HEK293 (cell line): ENCODE measurements at regions not wholly inside any gene's neighbourhood (a gene's known extent, or its start where the extent isn't known, plus 50 kb on each side); places are given as distances from the start of the nearest gene placed in this dataset.

Experiments used
- CTCF ChIA-PET: fragments of 350-600 bp; formaldehyde crosslinking; extraction: SDS; loops from one replicate; lab custom pipeline; 2021; ENCODE audit warnings: antibody characterized with exemption; lab: Yijun Ruan, JAX
- POLR2A ChIA-PET: fragments of 300-600 bp; formaldehyde crosslinking; extraction: SDS; loops from one replicate; lab custom pipeline; 2020; ENCODE audit warnings: antibody characterized with exemption, inconsistent platforms; lab: Yijun Ruan, JAX
- H3K27ac ChIP-seq: fragments of 200-500 bp; sonication (Bioruptor generic); 2 replicates; pipeline ENCODE4 v1.5.1; 2014; ENCODE audit warnings: low read depth, low read length, control low read depth, inconsistent platforms; ENCODE audit errors: extremely low read depth
- H3K36me3 ChIP-seq, 2 experiments: fragments of 200-500 bp in 1 of 2; sonication (Bioruptor generic) in 1 of 2; 1 replicate in 1 of 2; 2 replicates in 1 of 2; pipeline ENCODE4 v1.5.1; 2014 to 2017; ENCODE audit warnings: inconsistent platforms in 2 of 2, low read length in 2 of 2; ENCODE audit not compliant: control insufficient read depth in 2 of 2, insufficient read depth in 1 of 2
- H3K4me1 ChIP-seq: fragments of 200-500 bp; sonication (Bioruptor generic); 2 replicates; pipeline ENCODE4 v1.5.1; 2014; ENCODE audit warnings: mild to moderate bottlenecking, low read length, inconsistent platforms; ENCODE audit not compliant: control insufficient read depth, insufficient read depth
- H3K4me3 ChIP-seq: 2 replicates; pipeline ENCODE4 v1.5.1; 2011; ENCODE audit warnings: low read depth, mild to moderate bottlenecking, control low read depth, low read length, moderate library complexity
- H3K9me3 ChIP-seq: fragments of 200-500 bp; sonication (Bioruptor generic); 2 replicates; pipeline ENCODE4 v1.5.1; 2014; ENCODE audit warnings: low read depth, low read length, inconsistent platforms; ENCODE audit not compliant: control insufficient read depth, insufficient read depth
- GFI1B ChIP-seq: fragments of 450-650 bp; formaldehyde crosslinking; IDR thresholded peaks from 2 replicates; pipeline ENCODE4 v1.5.1; 2016; ENCODE audit warnings: missing biosample characterization, missing genetic modification characterization
- HOXA7 ChIP-seq: sonication (generic); formaldehyde crosslinking; IDR thresholded peaks from 2 replicates; pipeline ENCODE4 v1.8.1; 2022; ENCODE audit warnings: missing genetic modification reagents, borderline replicate concordance
- MYNN ChIP-seq: fragments of 450-650 bp; formaldehyde crosslinking; IDR thresholded peaks from 2 replicates; pipeline ENCODE4 v1.5.1; 2016; ENCODE audit warnings: missing biosample characterization, missing genetic modification characterization, borderline replicate concordance
- PRDM1 ChIP-seq: fragments of 450-650 bp; formaldehyde crosslinking; IDR thresholded peaks from 2 replicates; pipeline ENCODE4; 2016; ENCODE audit warnings: missing biosample characterization, missing genetic modification characterization
- ZBTB8A ChIP-seq: fragments of 450-650 bp; formaldehyde crosslinking; IDR thresholded peaks from 2 replicates; pipeline ENCODE4 v1.5.1; 2016; ENCODE audit warnings: missing biosample characterization, missing genetic modification characterization
- ZFP69B ChIP-seq: fragments of 450-650 bp; formaldehyde crosslinking; IDR thresholded peaks from 2 replicates; pipeline ENCODE4 v1.5.1; 2016; ENCODE audit warnings: missing biosample characterization, missing genetic modification characterization
- ZNF121 ChIP-seq: fragments of 450-650 bp; formaldehyde crosslinking; IDR thresholded peaks from 2 replicates; pipeline ENCODE4 v1.5.1; 2016; ENCODE audit warnings: missing biosample characterization, missing genetic modification characterization
- ZNF133 ChIP-seq: fragments of 450-650 bp; formaldehyde crosslinking; IDR thresholded peaks from 2 replicates; pipeline ENCODE4 v1.5.1; 2016; ENCODE audit warnings: missing biosample characterization, missing genetic modification characterization
- ZNF16 ChIP-seq: fragments of 450-650 bp; formaldehyde crosslinking; IDR thresholded peaks from 2 replicates; pipeline ENCODE4 v1.5.1; 2016; ENCODE audit warnings: low read depth, missing biosample characterization, missing genetic modification characterization
- ZNF175 ChIP-seq: fragments of 450-650 bp; formaldehyde crosslinking; IDR thresholded peaks from 2 replicates; pipeline ENCODE4 v1.5.1; 2016; ENCODE audit warnings: missing biosample characterization, missing genetic modification characterization
- ZNF239 ChIP-seq: fragments of 450-650 bp; formaldehyde crosslinking; IDR thresholded peaks from 2 replicates; pipeline ENCODE4 v1.5.1; 2016; ENCODE audit warnings: missing biosample characterization, missing genetic modification characterization
- ZNF335 ChIP-seq: fragments of 450-650 bp; formaldehyde crosslinking; conservative IDR thresholded peaks from 2 replicates; pipeline ENCODE4 v1.5.1; 2016; ENCODE audit warnings: missing biosample characterization, missing genetic modification characterization
- ZNF48 ChIP-seq: fragments of 450-650 bp; formaldehyde crosslinking; IDR thresholded peaks from 2 replicates; pipeline ENCODE4 v1.5.1; 2016; ENCODE audit warnings: missing biosample characterization, missing genetic modification characterization
- ZNF621 ChIP-seq: fragments of 450-650 bp; formaldehyde crosslinking; IDR thresholded peaks from 2 replicates; pipeline ENCODE4 v1.5.1; 2017; ENCODE audit warnings: missing biosample characterization, missing genetic modification characterization
- ZNF658 ChIP-seq: fragments of 450-650 bp; formaldehyde crosslinking; IDR thresholded peaks from 2 replicates; pipeline ENCODE4; 2016; ENCODE audit warnings: missing biosample characterization, missing genetic modification characterization
- ZNF670 ChIP-seq: fragments of 450-650 bp; formaldehyde crosslinking; IDR thresholded peaks from 2 replicates; pipeline ENCODE4 v1.5.1; 2016; ENCODE audit warnings: missing biosample characterization, missing genetic modification characterization, low read depth
- ZNF701 ChIP-seq: fragments of 450-650 bp; formaldehyde crosslinking; IDR thresholded peaks from 2 replicates; pipeline ENCODE4 v1.5.1; 2016; ENCODE audit warnings: missing biosample characterization, missing genetic modification characterization
- ZNF76 ChIP-seq: fragments of 450-650 bp; formaldehyde crosslinking; IDR thresholded peaks from 2 replicates; pipeline ENCODE4; 2016; ENCODE audit warnings: low read depth, missing biosample characterization, missing genetic modification characterization, borderline replicate concordance
- TF ChIP-seq, protein P1 (sequence below): IDR thresholded peaks from 2 replicates; pipeline ENCODE4 v1.6.1; 2011; ENCODE audit warnings: mild to moderate bottlenecking, low read depth, low read length, borderline replicate concordance
- TF ChIP-seq, protein P2 (sequence below): fragments of 450-650 bp; formaldehyde crosslinking; IDR thresholded peaks from 2 replicates; pipeline ENCODE4 v1.5.1; 2016; ENCODE audit warnings: missing biosample characterization, missing genetic modification characterization, borderline replicate concordance
- TF ChIP-seq, protein P3 (sequence below): fragments of 450-650 bp; formaldehyde crosslinking; IDR thresholded peaks from 2 replicates; pipeline ENCODE4 v1.5.1; 2016; ENCODE audit warnings: missing biosample characterization, missing genetic modification characterization
- TF ChIP-seq, protein P4 (sequence below): fragments of 450-650 bp; formaldehyde crosslinking; IDR thresholded peaks from 2 replicates; pipeline ENCODE4 v1.5.1; 2017; ENCODE audit warnings: missing biosample characterization, missing genetic modification characterization
- TF ChIP-seq, protein P5 (sequence below): fragments of 450-650 bp; formaldehyde crosslinking; IDR thresholded peaks from 2 replicates; pipeline ENCODE4 v1.5.1; 2017; ENCODE audit warnings: missing biosample characterization, missing genetic modification characterization
- TF ChIP-seq, protein P6 (sequence below): fragments of 450-650 bp; formaldehyde crosslinking; IDR thresholded peaks from 2 replicates; pipeline ENCODE4 v1.5.1; 2017; ENCODE audit warnings: missing biosample characterization, missing genetic modification characterization

DNA sequence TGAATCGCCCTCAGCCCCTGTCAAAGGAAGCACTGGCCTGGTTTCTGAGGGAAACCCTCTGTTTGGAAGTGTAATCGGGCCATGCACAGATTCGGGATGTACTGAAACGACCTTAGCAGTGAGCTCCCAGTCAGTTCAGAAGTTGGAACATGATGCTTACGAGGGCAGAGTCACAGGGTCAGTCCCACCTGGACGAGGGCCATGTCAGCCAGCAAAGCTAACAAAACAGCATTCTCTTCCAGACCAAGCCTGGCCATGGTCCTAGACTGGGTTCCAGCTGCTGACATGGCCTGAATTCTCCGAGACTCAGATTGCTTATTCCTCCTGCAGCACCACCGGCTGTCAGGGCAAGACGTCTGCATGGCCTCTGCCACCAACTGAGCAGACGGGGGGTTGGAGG lies 192.2 kb upstream of the WSCD1 start:
- Histone ChIP-seq H3K36me3 (no peaks in the 10 kb centered on the region), H3K4me3 (no peak overlapping the region), H3K27ac (no peak overlapping the region), H3K9me3 (no peaks in the 10 kb centered on the region), H3K4me1 (no peaks in the 10 kb centered on the region)
- CTCF ChIA-PET: no interaction called here
- no peak for TF ChIP-seq ZNF658 (tag by site-specific recombination)
- TF ChIP-seq MYNN: no peak
- TF ChIP-seq GFI1B (tag by site-specific recombination): no peak
- no peak for TF ChIP-seq PRDM1
- TF ChIP-seq ZNF76 (tag by site-specific recombination): no peak
- TF ChIP-seq, protein P1, sequence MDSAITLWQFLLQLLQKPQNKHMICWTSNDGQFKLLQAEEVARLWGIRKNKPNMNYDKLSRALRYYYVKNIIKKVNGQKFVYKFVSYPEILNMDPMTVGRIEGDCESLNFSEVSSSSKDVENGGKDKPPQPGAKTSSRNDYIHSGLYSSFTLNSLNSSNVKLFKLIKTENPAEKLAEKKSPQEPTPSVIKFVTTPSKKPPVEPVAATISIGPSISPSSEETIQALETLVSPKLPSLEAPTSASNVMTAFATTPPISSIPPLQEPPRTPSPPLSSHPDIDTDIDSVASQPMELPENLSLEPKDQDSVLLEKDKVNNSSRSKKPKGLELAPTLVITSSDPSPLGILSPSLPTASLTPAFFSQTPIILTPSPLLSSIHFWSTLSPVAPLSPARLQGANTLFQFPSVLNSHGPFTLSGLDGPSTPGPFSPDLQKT: no peak
- TF ChIP-seq, protein P2, sequence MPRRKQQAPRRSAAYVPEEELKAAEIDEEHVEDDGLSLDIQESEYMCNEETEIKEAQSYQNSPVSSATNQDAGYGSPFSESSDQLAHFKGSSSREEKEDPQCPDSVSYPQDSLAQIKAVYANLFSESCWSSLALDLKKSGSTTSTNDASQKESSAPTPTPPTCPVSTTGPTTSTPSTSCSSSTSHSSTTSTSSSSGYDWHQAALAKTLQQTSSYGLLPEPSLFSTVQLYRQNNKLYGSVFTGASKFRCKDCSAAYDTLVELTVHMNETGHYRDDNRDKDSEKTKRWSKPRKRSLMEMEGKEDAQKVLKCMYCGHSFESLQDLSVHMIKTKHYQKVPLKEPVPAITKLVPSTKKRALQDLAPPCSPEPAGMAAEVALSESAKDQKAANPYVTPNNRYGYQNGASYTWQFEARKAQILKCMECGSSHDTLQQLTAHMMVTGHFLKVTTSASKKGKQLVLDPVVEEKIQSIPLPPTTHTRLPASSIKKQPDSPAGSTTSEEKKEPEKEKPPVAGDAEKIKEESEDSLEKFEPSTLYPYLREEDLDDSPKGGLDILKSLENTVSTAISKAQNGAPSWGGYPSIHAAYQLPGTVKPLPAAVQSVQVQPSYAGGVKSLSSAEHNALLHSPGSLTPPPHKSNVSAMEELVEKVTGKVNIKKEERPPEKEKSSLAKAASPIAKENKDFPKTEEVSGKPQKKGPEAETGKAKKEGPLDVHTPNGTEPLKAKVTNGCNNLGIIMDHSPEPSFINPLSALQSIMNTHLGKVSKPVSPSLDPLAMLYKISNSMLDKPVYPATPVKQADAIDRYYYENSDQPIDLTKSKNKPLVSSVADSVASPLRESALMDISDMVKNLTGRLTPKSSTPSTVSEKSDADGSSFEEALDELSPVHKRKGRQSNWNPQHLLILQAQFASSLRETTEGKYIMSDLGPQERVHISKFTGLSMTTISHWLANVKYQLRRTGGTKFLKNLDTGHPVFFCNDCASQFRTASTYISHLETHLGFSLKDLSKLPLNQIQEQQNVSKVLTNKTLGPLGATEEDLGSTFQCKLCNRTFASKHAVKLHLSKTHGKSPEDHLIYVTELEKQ (tag by site-specific recombination): no peak
- TF ChIP-seq ZNF239 (tag by site-specific recombination): no peak
- no peak for TF ChIP-seq ZBTB8A (tag by site-specific recombination)
- POLR2A ChIA-PET: no interaction called here

DNA sequence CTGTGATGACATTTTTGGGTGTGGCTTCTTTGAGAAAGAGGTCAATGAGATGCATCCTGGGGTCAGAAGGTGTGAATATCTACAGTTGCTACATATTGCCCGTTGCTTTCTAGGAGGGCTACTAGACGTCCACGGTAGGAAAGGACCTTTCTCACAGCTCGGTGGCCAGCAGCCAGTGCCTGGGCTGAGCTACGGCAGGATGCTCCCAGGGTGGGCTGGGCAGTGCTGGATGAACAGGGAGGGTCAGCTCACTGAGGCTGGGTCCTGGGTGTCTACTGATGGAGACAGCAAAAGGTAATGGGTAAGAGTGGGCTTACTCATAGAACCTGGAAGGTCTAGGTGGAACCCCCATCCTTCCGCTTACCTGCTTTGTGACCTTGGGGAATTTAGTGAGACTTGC lies 188.3 kb upstream of the WSCD1 start:
- H3K4me1 ChIP-seq: no peaks in the 10 kb centered on the region
- H3K4me3 ChIP-seq: no peak overlapping the region
- POLR2A ChIA-PET: no interaction called here
- no peaks in the 10 kb centered on the region for H3K36me3 ChIP-seq
- H3K9me3 ChIP-seq: no peaks in the 10 kb centered on the region
- TF ChIP-seq, protein P3, sequence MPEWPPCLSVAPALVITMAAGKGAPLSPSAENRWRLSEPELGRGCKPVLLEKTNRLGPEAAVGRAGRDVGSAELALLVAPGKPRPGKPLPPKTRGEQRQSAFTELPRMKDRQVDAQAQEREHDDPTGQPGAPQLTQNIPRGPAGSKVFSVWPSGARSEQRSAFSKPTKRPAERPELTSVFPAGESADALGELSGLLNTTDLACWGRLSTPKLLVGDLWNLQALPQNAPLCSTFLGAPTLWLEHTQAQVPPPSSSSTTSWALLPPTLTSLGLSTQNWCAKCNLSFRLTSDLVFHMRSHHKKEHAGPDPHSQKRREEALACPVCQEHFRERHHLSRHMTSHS (tag by site-specific recombination): no peak
- no peak for TF ChIP-seq ZNF670 (tag by site-specific recombination)
- TF ChIP-seq, protein P4, sequence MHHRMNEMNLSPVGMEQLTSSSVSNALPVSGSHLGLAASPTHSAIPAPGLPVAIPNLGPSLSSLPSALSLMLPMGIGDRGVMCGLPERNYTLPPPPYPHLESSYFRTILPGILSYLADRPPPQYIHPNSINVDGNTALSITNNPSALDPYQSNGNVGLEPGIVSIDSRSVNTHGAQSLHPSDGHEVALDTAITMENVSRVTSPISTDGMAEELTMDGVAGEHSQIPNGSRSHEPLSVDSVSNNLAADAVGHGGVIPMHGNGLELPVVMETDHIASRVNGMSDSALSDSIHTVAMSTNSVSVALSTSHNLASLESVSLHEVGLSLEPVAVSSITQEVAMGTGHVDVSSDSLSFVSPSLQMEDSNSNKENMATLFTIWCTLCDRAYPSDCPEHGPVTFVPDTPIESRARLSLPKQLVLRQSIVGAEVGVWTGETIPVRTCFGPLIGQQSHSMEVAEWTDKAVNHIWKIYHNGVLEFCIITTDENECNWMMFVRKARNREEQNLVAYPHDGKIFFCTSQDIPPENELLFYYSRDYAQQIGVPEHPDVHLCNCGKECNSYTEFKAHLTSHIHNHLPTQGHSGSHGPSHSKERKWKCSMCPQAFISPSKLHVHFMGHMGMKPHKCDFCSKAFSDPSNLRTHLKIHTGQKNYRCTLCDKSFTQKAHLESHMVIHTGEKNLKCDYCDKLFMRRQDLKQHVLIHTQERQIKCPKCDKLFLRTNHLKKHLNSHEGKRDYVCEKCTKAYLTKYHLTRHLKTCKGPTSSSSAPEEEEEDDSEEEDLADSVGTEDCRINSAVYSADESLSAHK: no peak
- TF ChIP-seq HOXA7 (CRISPR knock-in tag): no peak
- no peak for TF ChIP-seq ZNF133 (tag by site-specific recombination)
- TF ChIP-seq ZNF621: no peak
- TF ChIP-seq, protein P5, sequence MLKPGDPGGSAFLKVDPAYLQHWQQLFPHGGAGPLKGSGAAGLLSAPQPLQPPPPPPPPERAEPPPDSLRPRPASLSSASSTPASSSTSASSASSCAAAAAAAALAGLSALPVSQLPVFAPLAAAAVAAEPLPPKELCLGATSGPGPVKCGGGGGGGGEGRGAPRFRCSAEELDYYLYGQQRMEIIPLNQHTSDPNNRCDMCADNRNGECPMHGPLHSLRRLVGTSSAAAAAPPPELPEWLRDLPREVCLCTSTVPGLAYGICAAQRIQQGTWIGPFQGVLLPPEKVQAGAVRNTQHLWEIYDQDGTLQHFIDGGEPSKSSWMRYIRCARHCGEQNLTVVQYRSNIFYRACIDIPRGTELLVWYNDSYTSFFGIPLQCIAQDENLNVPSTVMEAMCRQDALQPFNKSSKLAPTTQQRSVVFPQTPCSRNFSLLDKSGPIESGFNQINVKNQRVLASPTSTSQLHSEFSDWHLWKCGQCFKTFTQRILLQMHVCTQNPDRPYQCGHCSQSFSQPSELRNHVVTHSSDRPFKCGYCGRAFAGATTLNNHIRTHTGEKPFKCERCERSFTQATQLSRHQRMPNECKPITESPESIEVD (tag by site-specific recombination): no peak
- no peak for TF ChIP-seq ZFP69B (tag by site-specific recombination)
- TF ChIP-seq ZNF16 (tag by site-specific recombination): no peak
- no peak for TF ChIP-seq ZNF121 (tag by site-specific recombination)
- TF ChIP-seq ZNF175 (tag by site-specific recombination): no peak
- no peak for TF ChIP-seq ZNF335 (tag by site-specific recombination)
- TF ChIP-seq ZNF701 (tag by site-specific recombination): no peak
- TF ChIP-seq ZNF48 (tag by site-specific recombination): no peak
- TF ChIP-seq, protein P6, sequence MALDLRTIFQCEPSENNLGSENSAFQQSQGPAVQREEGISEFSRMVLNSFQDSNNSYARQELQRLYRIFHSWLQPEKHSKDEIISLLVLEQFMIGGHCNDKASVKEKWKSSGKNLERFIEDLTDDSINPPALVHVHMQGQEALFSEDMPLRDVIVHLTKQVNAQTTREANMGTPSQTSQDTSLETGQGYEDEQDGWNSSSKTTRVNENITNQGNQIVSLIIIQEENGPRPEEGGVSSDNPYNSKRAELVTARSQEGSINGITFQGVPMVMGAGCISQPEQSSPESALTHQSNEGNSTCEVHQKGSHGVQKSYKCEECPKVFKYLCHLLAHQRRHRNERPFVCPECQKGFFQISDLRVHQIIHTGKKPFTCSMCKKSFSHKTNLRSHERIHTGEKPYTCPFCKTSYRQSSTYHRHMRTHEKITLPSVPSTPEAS: no peak
- CTCF ChIA-PET: no interaction called here
- H3K27ac ChIP-seq: no peak overlapping the region
